H9 (cell line): ENCODE measurements at regions not wholly inside any gene's neighbourhood (a gene's known extent, or its start where the extent isn't known, plus 50 kb on each side); places are given as distances from the start of the nearest gene placed in this dataset.
"Not testable (repeated sequence)": the region's sequence is repeated elsewhere in the genome, so short reads cannot be mapped to it uniquely, and the experiment has no call there.

Experiments
- DNase-seq: peaks from one replicate; pipeline ENCODE4 v3.0.0-alpha.2; 2017
- H2AFZ ChIP-seq: one replicate; pipeline ENCODE4 v1.6.1; 2013; ENCODE audit warnings: mild to moderate bottlenecking, low read length, control low read depth, moderate library complexity
- H2AK5ac ChIP-seq: 2 replicates; pipeline ENCODE4 v1.6.1; 2013; ENCODE audit warnings: low read length, control low read depth, mixed read lengths; ENCODE audit not compliant: insufficient read length
- H2BK120ac ChIP-seq: one replicate; pipeline ENCODE4 v1.6.1; 2013; ENCODE audit warnings: low read depth, mild to moderate bottlenecking, low read length, control low read depth, inconsistent platforms; ENCODE audit not compliant: poor library complexity, severe bottlenecking
- H2BK12ac ChIP-seq: 2 replicates; pipeline ENCODE4 v1.6.1; 2013; ENCODE audit warnings: low read length, control low read depth, mixed read lengths, low read depth; ENCODE audit not compliant: insufficient read length
- H2BK15ac ChIP-seq: 2 replicates; pipeline ENCODE4 v1.6.1; 2013; ENCODE audit warnings: low read depth, low read length, control low read depth
- H2BK20ac ChIP-seq: one replicate; pipeline ENCODE4 v1.6.1; 2013; ENCODE audit warnings: low read depth, mild to moderate bottlenecking, low read length, control low read depth, inconsistent platforms; ENCODE audit not compliant: poor library complexity, severe bottlenecking
- H2BK5ac ChIP-seq: 2 replicates; pipeline ENCODE4 v1.6.1; 2013; ENCODE audit warnings: low read length, control low read depth, mixed read lengths; ENCODE audit not compliant: insufficient read length
- H3K14ac ChIP-seq: 2 replicates; pipeline ENCODE4 v1.6.1; 2013; ENCODE audit warnings: low read length, control low read depth; ENCODE audit not compliant: insufficient read depth
- H3K18ac ChIP-seq: 2 replicates; pipeline ENCODE4 v1.6.1; 2013; ENCODE audit warnings: low read depth, mild to moderate bottlenecking, mixed read lengths, low read length, control low read depth; ENCODE audit not compliant: insufficient read length
- H3K23ac ChIP-seq: 2 replicates; pipeline ENCODE4 v1.6.1; 2013; ENCODE audit warnings: low read length, control low read depth, mixed read lengths, low read depth; ENCODE audit not compliant: insufficient read length
- H3K23me2 ChIP-seq: 2 replicates; pipeline ENCODE4 v1.6.1; 2013; ENCODE audit warnings: low read depth, mild to moderate bottlenecking, mixed read lengths, low read length, control low read depth; ENCODE audit not compliant: insufficient read length, poor library complexity, severe bottlenecking
- H3K27ac ChIP-seq: 2 replicates; pipeline ENCODE4 v1.5.1; 2013; ENCODE audit warnings: low read length, control low read depth, mixed read lengths, low read depth; ENCODE audit not compliant: insufficient read length
- H3K27me3 ChIP-seq: 2 replicates; pipeline ENCODE4 v1.6.1; 2013; ENCODE audit warnings: low read length, control low read depth, inconsistent platforms; ENCODE audit not compliant: insufficient read depth
- H3K4ac ChIP-seq: 2 replicates; pipeline ENCODE4 v1.6.1; 2013; ENCODE audit warnings: low read depth, mild to moderate bottlenecking, control low read depth, inconsistent platforms, low read length, moderate library complexity
- H3K4me1 ChIP-seq: 2 replicates; pipeline ENCODE4 v1.6.1; 2013; ENCODE audit warnings: low read length, control low read depth, inconsistent platforms; ENCODE audit not compliant: insufficient read depth
- H3K4me2 ChIP-seq: 2 replicates; pipeline ENCODE4 v1.6.1; 2013; ENCODE audit warnings: low read length, control low read depth, mixed read lengths; ENCODE audit not compliant: insufficient read length, insufficient read depth
- H3K56ac ChIP-seq: 2 replicates; pipeline ENCODE4 v1.6.1; 2013; ENCODE audit warnings: low read depth, mild to moderate bottlenecking, mixed read lengths, low read length, control low read depth; ENCODE audit not compliant: insufficient read length
- H3K79me1 ChIP-seq: 2 replicates; pipeline ENCODE4 v1.6.1; 2013; ENCODE audit warnings: low read depth, mild to moderate bottlenecking, moderate library complexity, low read length, control low read depth, inconsistent platforms; ENCODE audit not compliant: insufficient read depth, poor library complexity, severe bottlenecking
- H3K79me2 ChIP-seq: 2 replicates; pipeline ENCODE4 v1.6.1; 2013; ENCODE audit warnings: low read length, control low read depth, inconsistent platforms; ENCODE audit not compliant: insufficient read depth
- H3K9ac ChIP-seq: 2 replicates; pipeline ENCODE4 v1.6.1; 2013; ENCODE audit warnings: low read length, control low read depth, mixed read lengths; ENCODE audit not compliant: insufficient read length; ENCODE audit errors: extremely low read depth
- H3K9me3 ChIP-seq: one replicate; pipeline ENCODE4 v1.6.1; 2013; ENCODE audit warnings: low read depth, low read length, inconsistent platforms; ENCODE audit not compliant: control insufficient read depth
- H3T11ph ChIP-seq: one replicate; pipeline ENCODE4 v1.6.1; 2013; ENCODE audit warnings: mild to moderate bottlenecking, low read length, control low read depth, inconsistent platforms
- H4K20me1 ChIP-seq: one replicate; pipeline ENCODE4 v1.6.1; 2013; ENCODE audit not compliant: control insufficient read depth, insufficient read length, insufficient read depth
- H4K5ac ChIP-seq: 2 replicates; pipeline ENCODE4 v1.6.1; 2013; ENCODE audit warnings: low read depth, mild to moderate bottlenecking, mixed read lengths, low read length, control low read depth; ENCODE audit not compliant: insufficient read length
- H4K8ac ChIP-seq: replicated peaks from 2 replicates; pipeline ENCODE4 v1.6.1; 2013; ENCODE audit warnings: low read length, control low read depth, mixed read lengths, low read depth; ENCODE audit not compliant: insufficient read length
- H4K91ac ChIP-seq: 2 replicates; pipeline ENCODE4 v1.6.1; 2013; ENCODE audit warnings: low read depth, mild to moderate bottlenecking, moderate library complexity, mixed read lengths, low read length, control low read depth; ENCODE audit not compliant: insufficient read length
- H3K27ac Mint-ChIP-seq, 3 experiments: 2 replicates in 2 of 3; 3 replicates in 1 of 3; pipeline ENCODE4 v1.8.0; 2020 to 2021; ENCODE audit warnings: mixed read lengths in 3 of 3, mild to moderate bottlenecking in 1 of 3, moderate library complexity in 1 of 3
- H3K27me3 Mint-ChIP-seq: 2 replicates; pipeline ENCODE4 v1.8.0; 2021; ENCODE audit warnings: low read depth, mild to moderate bottlenecking, moderate library complexity, mixed read lengths
- H3K36me3 Mint-ChIP-seq, 3 experiments: 2 replicates in 2 of 3; 3 replicates in 1 of 3; pipeline ENCODE4 v1.8.0; 2020 to 2021; ENCODE audit warnings: low read depth in 3 of 3, mixed read lengths in 3 of 3; ENCODE audit not compliant: insufficient read depth in 1 of 3
- H3K4me1 Mint-ChIP-seq, 2 experiments: 2 replicates each; pipeline ENCODE4 v1.8.0; 2020; ENCODE audit warnings: mixed read lengths in 2 of 2
- H3K4me3 Mint-ChIP-seq, 2 experiments: 2 replicates in 1 of 2; 3 replicates in 1 of 2; pipeline ENCODE4 v1.8.0; 2020 to 2021; ENCODE audit warnings: mild to moderate bottlenecking in 2 of 2, mixed read lengths in 2 of 2, moderate library complexity in 1 of 2
- H3K9me3 Mint-ChIP-seq, 2 experiments: 2 replicates in 1 of 2; 3 replicates in 1 of 2; pipeline ENCODE4 v1.8.0; 2020; ENCODE audit warnings: mild to moderate bottlenecking in 2 of 2, mixed read lengths in 2 of 2, moderate library complexity in 1 of 2
- CTCF ChIP-seq: fragments of 200-600 bp; sonication (generic); conservative IDR thresholded peaks from 3 replicates; pipeline ENCODE4 v1.8.0; 2021; ENCODE audit warnings: antibody characterized with exemption, mild to moderate bottlenecking

GRCh38 chr12:83244001-83244400, 557.3 kb downstream of the TMTC2 start:
- Mint-ChIP-seq H3K36me3 (no peaks in the 10 kb centered on the region; a peak in 1 of 7 replicates), H3K9me3 (no peaks in the 10 kb centered on the region; a peak in 2 of 5 replicates), H3K27me3 (no peaks in the 10 kb centered on the region), H3K4me1 (no peaks in the 10 kb centered on the region), H3K27ac (no peak overlapping the region), H3K4me3 (no peak overlapping the region)
- no peak overlapping the region for H3K27ac ChIP-seq
- no peak overlapping the region for H2BK120ac ChIP-seq
- H4K5ac ChIP-seq = no peak overlapping the region
- no peaks in the 10 kb centered on the region for H3K27me3 ChIP-seq
- no peak overlapping the region for H2BK15ac ChIP-seq
- no peak overlapping the region for H3T11ph ChIP-seq
- H3K4ac ChIP-seq = no peak overlapping the region
- no peaks in the 10 kb centered on the region for H3K79me1 ChIP-seq
- H3K4me2 ChIP-seq = no peak overlapping the region
- H3K23me2 ChIP-seq = no peaks in the 10 kb centered on the region
- H3K56ac ChIP-seq = no peak overlapping the region
- H4K20me1 ChIP-seq = no peaks in the 10 kb centered on the region
- no peaks in the 10 kb centered on the region for H3K79me2 ChIP-seq
- H2BK5ac ChIP-seq = no peak overlapping the region
- H4K91ac ChIP-seq = no peak overlapping the region
- H4K8ac ChIP-seq = no peak overlapping the region
- H3K4me1 ChIP-seq = no peaks in the 10 kb centered on the region
- H2BK12ac ChIP-seq = no peak overlapping the region
- H3K23ac ChIP-seq = no peak overlapping the region
- H2AK5ac ChIP-seq = no peak overlapping the region
- no peak overlapping the region for H2AFZ ChIP-seq
- no peak overlapping the region for H3K18ac ChIP-seq
- H3K9me3 ChIP-seq = no peaks in the 10 kb centered on the region
- no peak for TF ChIP-seq CTCF
- DNase-seq = no peak
- H2BK20ac ChIP-seq = no peak overlapping the region
- H3K9ac ChIP-seq = no peak overlapping the region
- no peak overlapping the region for H3K14ac ChIP-seq

GRCh38 chr12:83233987-83234386, 547.3 kb downstream of the TMTC2 start:
- H3K4me3 Mint-ChIP-seq, H3K18ac ChIP-seq, H3K56ac ChIP-seq, H3K27me3 Mint-ChIP-seq, H2BK12ac ChIP-seq, H4K8ac ChIP-seq, H4K20me1 ChIP-seq, H2BK5ac ChIP-seq, H3T11ph ChIP-seq, H3K4me1 Mint-ChIP-seq, H3K27ac Mint-ChIP-seq, H2AK5ac ChIP-seq, H3K36me3 Mint-ChIP-seq, H3K79me2 ChIP-seq, DNase-seq, H3K9me3 ChIP-seq, H3K9me3 Mint-ChIP-seq, H2BK20ac ChIP-seq, H3K4me2 ChIP-seq, H4K5ac ChIP-seq, H3K9ac ChIP-seq, H2BK15ac ChIP-seq, H3K27me3 ChIP-seq, H3K23ac ChIP-seq, H3K23me2 ChIP-seq, H3K4ac ChIP-seq, H3K79me1 ChIP-seq, H3K4me1 ChIP-seq, H2BK120ac ChIP-seq, H2AFZ ChIP-seq, H3K27ac ChIP-seq, H4K91ac ChIP-seq, H3K14ac ChIP-seq: not testable (repeated sequence)
